Gastroesophageal sphincter (tissue), 4 donors: ENCODE measurements at regions not wholly inside any gene's neighbourhood (a gene's known extent, or its start where the extent isn't known, plus 50 kb on each side); places are given as distances from the start of the nearest gene placed in this dataset.

Experiments used
- ATAC-seq: fragments of 150-250 bp; one replicate; pipeline ENCODE4 v1.9.1; 2016; ENCODE audit warnings: mild to moderate bottlenecking, moderate library complexity
- H3K27ac ChIP-seq, 4 donors: fragments of 200-600 bp; sonication (generic) in 3 of 4; 1 replicate in 3 of 4; 2 replicates in 1 of 4; pipeline ENCODE4 v1.5.1; 2016 to 2019
- H3K27me3 ChIP-seq: fragments of 200-600 bp; sonication (generic); one replicate; pipeline ENCODE4 v1.5.1; 2019
- H3K36me3 ChIP-seq, 2 donors: fragments of 200-600 bp; sonication (generic); one replicate each; pipeline ENCODE4 v1.5.1; 2019; ENCODE audit warnings: control low read depth in 1 of 2
- H3K4me1 ChIP-seq, 3 donors: fragments of 200-600 bp; sonication (generic); 1 replicate in 2 of 3; 2 replicates in 1 of 3; pipeline ENCODE4 v1.5.1; 2016 to 2019; ENCODE audit warnings: control low read depth in 2 of 3
- H3K4me3 ChIP-seq, 2 donors: fragments of 200-600 bp; sonication (generic); one replicate each; pipeline ENCODE4 v1.5.1; 2019; ENCODE audit warnings: mild to moderate bottlenecking in 1 of 2, moderate library complexity in 1 of 2
- H3K9me3 ChIP-seq, 3 donors: fragments of 200-600 bp; sonication (generic); one replicate each; pipeline ENCODE4 v1.5.1; 2017 to 2019; ENCODE audit warnings: control low read depth in 2 of 3
- EP300 ChIP-seq: sonication (generic); formaldehyde crosslinking; IDR thresholded peaks from one replicate; pipeline ENCODE4 v1.6.1; 2017; ENCODE audit warnings: antibody characterized with exemption, mild to moderate bottlenecking
- POLR2A ChIP-seq, 2 donors: fragments of 450-650 bp; IDR thresholded peaks; one replicate each; pipeline ENCODE4 v1.6.1; 2017; ENCODE audit warnings: antibody characterized with exemption in 2 of 2, mild to moderate bottlenecking in 2 of 2, moderate library complexity in 1 of 2
- POLR2AphosphoS5 ChIP-seq: sonication (generic); formaldehyde crosslinking; IDR thresholded peaks from one replicate; pipeline ENCODE4 v1.6.1; 2017; ENCODE audit warnings: antibody characterized with exemption
- WGBS, 2 donors: methylation state at CpG; one replicate each; pipeline ENCODE4 v1.1.5; 2018; ENCODE audit warnings: low coverage in 1 of 2; 5-methylcytosine and 5-hydroxymethylcytosine counted together
- TF ChIP-seq, protein P1 (sequence below), 4 experiments: fragments of 200-600 bp in 2 of 4; fragments of 450-650 bp in 2 of 4; sonication (generic) in 1 of 4; IDR thresholded peaks; one replicate each; pipeline ENCODE4 v1.5.1; 2017 to 2019; ENCODE audit warnings: antibody characterized with exemption in 4 of 4, mild to moderate bottlenecking in 2 of 4, moderate library complexity in 2 of 4

GRCh38 chr11:105489446-105489845 is 120.4 kb upstream of the GRIA4 start:
- 46 to 60% methylated on average over 4 of the region's 4 CpGs for WGBS, 2 donors

GRCh38 chr11:105486929-105487328 is 122.9 kb upstream of the GRIA4 start:
- Histone ChIP-seq H3K9me3 (no peaks in the 10 kb centered on the region), H3K27ac (no peak overlapping the region), H3K4me3 (no peak overlapping the region), H3K36me3 (no peaks in the 10 kb centered on the region), H3K4me1 (no peaks in the 10 kb centered on the region), H3K27me3 (no peaks in the 10 kb centered on the region)
- WGBS, 2 donors = 96% methylated on average over 5 to 10 of the region's 11 CpGs
- no peak for ATAC-seq
- TF ChIP-seq, protein P1, sequence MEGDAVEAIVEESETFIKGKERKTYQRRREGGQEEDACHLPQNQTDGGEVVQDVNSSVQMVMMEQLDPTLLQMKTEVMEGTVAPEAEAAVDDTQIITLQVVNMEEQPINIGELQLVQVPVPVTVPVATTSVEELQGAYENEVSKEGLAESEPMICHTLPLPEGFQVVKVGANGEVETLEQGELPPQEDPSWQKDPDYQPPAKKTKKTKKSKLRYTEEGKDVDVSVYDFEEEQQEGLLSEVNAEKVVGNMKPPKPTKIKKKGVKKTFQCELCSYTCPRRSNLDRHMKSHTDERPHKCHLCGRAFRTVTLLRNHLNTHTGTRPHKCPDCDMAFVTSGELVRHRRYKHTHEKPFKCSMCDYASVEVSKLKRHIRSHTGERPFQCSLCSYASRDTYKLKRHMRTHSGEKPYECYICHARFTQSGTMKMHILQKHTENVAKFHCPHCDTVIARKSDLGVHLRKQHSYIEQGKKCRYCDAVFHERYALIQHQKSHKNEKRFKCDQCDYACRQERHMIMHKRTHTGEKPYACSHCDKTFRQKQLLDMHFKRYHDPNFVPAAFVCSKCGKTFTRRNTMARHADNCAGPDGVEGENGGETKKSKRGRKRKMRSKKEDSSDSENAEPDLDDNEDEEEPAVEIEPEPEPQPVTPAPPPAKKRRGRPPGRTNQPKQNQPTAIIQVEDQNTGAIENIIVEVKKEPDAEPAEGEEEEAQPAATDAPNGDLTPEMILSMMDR (IDR thresholded peaks at IDR 0.05) = no peak

More at GRCh38 chr11:105489446-105489845, 120.4 kb upstream of the GRIA4 start:
- ATAC-seq = no peak
- Histone ChIP-seq H3K9me3 (no peaks in the 10 kb centered on the region), H3K4me3 (no peak overlapping the region), H3K27ac (no peak overlapping the region), H3K4me1 (no peaks in the 10 kb centered on the region), H3K36me3 (no peaks in the 10 kb centered on the region), H3K27me3 (no peaks in the 10 kb centered on the region)
- TF ChIP-seq EP300 (no peak), POLR2AphosphoS5 (no peak), POLR2A (IDR thresholded peaks at IDR 0.05) (no peak)
- TF ChIP-seq, protein P1 (IDR thresholded peaks at IDR 0.05) = no peak

- H3K4me3 ChIP-seq = no peak overlapping the region
- H3K4me1 ChIP-seq = no peaks in the 10 kb centered on the region
- 67 to 100% methylated on average over 1 of the region's 1 CpG for WGBS, 2 donors
- TF ChIP-seq POLR2A (IDR thresholded peaks at IDR 0.05) (no peak), EP300 (no peak), POLR2AphosphoS5 (no peak)
- TF ChIP-seq, protein P1 (IDR thresholded peaks at IDR 0.05) = no peak
- H3K27ac ChIP-seq = no peak overlapping the region
- no peaks in the 10 kb centered on the region for H3K9me3 ChIP-seq
- no peak for ATAC-seq
- H3K36me3 ChIP-seq = no peaks in the 10 kb centered on the region
- no peaks in the 10 kb centered on the region for H3K27me3 ChIP-seq
Measured at GRCh38 chr11:105469931-105470330, 139.9 kb upstream of the GRIA4 start.

DNA sequence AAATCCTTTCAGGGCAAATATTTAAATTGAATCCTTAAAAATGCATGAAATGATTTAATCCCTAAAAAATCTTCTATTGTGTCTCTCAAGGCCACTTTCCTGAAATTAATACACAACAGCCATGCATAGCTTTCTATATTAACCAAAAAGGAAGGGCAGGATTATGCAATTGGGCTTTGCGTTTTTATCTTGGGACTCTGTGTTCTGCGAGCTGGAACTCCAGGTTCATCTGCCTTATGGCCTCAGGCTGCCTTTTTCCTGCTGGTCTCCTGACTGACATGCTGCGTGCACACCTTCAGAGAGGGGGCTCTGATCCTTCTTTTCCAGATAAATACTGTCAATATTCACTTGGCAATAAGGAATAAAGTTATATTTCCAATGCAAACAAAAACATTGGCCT is 141.7 kb upstream of the GRIA4 start:
- TF ChIP-seq, protein P1 (IDR thresholded peaks at IDR 0.05) = no peak
- no peak for TF ChIP-seq POLR2AphosphoS5
- Histone ChIP-seq H3K4me3 (no peak overlapping the region), H3K36me3 (no peaks in the 10 kb centered on the region), H3K27ac (no peak overlapping the region), H3K4me1 (no peaks in the 10 kb centered on the region), H3K27me3 (no peaks in the 10 kb centered on the region), H3K9me3 (no peaks in the 10 kb centered on the region)
- no peak for ATAC-seq
- WGBS, 2 donors = 49 to 57% methylated on average over 3 of the region's 3 CpGs

DNA sequence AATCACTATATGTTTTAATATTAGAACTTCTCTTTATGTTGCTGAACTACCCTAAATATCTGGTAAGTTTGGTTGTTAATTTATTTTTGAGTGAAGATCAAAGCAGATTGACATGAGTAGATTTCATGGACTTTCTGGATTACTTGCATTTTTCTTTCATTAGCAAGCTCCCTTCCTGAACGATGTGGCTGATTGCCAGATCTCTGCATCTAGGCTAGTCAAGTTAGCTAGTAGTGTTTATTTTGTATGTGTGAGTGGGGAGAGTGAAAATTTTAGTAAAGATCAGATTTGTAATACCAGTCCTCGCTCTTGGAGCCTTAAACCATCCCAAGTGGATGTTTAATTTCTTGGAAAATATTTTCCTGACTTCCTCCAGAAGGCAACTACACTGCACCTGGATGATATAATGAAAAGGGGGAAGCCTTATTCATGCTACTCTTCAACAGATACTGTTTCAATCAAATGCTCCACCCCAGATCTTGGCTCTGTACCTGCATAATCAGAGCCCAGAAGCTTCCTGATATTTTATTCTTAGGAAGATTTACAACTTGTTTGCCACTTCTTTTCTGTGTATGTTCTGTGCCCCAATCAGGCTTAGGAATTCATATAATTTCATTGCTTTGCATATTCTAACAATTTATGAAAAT is 143.2 kb upstream of the GRIA4 start:
- ATAC-seq = no peak
- no peaks in the 10 kb centered on the region for H3K36me3 ChIP-seq
- H3K4me3 ChIP-seq = no peak overlapping the region
- H3K27ac ChIP-seq = no peak overlapping the region
- no peaks in the 10 kb centered on the region for H3K4me1 ChIP-seq
- 32 to 80% methylated on average over 1 to 2 of the region's 2 CpGs for WGBS, 2 donors
- H3K9me3 ChIP-seq = no peaks in the 10 kb centered on the region
- no peaks in the 10 kb centered on the region for H3K27me3 ChIP-seq
- TF ChIP-seq POLR2AphosphoS5 (no peak), EP300 (no peak), POLR2A (IDR thresholded peaks at IDR 0.05) (no peak)
- TF ChIP-seq, protein P1 (IDR thresholded peaks at IDR 0.05) = no peak
